Retinal pigment epithelial cell (primary cell): ENCODE measurements at regions not wholly inside any gene's neighbourhood (a gene's known extent, or its start where the extent isn't known, plus 50 kb on each side); places are given as distances from the start of the nearest gene placed in this dataset.

ENCODE experiments used
- DNase-seq: peaks from one replicate; pipeline ENCODE4 v3.0.0-alpha.2; 2010; ENCODE audit warnings: low read depth
- H3K4me3 ChIP-seq: 2 replicates; pipeline ENCODE4 v1.5.1; 2011; ENCODE audit warnings: mild to moderate bottlenecking, low read length, control low read depth, moderate library complexity
- TF ChIP-seq, protein P1 (sequence below): conservative IDR thresholded peaks from 2 replicates; pipeline ENCODE4 v1.5.1; 2011; ENCODE audit warnings: low read depth, low read length, control low read depth, inconsistent platforms

DNA sequence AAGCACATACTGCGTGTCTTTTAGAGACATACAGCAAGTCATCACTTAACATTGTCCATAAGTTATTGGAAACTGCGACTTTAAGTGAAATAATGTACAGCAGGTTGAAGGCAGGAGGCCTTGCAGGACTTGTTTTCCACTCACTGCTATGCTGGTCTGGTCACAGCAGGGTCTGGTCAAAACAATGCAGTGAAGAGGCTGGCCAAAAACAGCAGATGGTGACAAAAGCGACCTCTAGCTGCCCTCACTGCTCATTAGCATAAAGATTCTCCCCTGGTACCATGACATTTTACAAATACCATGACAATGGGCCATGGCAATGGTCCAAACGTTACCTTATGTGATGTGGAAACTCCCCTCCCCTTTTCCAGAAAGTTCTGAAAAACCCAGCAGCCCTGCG is 1283.6 kb downstream of the FSTL5 start:
- no peak for DNase-seq
- H3K4me3 ChIP-seq, result no peak overlapping the region
- TF ChIP-seq, protein P1, sequence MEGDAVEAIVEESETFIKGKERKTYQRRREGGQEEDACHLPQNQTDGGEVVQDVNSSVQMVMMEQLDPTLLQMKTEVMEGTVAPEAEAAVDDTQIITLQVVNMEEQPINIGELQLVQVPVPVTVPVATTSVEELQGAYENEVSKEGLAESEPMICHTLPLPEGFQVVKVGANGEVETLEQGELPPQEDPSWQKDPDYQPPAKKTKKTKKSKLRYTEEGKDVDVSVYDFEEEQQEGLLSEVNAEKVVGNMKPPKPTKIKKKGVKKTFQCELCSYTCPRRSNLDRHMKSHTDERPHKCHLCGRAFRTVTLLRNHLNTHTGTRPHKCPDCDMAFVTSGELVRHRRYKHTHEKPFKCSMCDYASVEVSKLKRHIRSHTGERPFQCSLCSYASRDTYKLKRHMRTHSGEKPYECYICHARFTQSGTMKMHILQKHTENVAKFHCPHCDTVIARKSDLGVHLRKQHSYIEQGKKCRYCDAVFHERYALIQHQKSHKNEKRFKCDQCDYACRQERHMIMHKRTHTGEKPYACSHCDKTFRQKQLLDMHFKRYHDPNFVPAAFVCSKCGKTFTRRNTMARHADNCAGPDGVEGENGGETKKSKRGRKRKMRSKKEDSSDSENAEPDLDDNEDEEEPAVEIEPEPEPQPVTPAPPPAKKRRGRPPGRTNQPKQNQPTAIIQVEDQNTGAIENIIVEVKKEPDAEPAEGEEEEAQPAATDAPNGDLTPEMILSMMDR, result no peak

DNA sequence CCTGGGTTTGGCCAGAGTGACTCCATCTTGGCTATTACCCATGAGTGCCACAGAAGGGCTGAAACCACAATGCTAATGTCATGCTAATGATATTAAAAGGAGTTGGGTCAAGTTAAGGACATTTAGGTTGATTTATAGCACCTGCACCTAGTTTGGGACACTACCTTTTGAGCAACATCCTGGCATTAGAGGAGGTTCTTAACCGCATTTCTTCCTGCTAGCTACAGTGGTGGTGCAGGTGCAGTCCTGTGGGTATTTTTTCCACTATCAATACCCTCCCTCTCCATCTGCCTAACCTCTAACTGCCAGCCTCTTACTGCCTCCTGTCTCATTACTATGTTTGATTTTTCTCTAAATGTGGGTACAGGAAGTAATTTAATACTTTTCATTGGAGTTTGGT is 1276.1 kb downstream of the FSTL5 start:
- TF ChIP-seq, protein P1, result no peak
- DNase-seq, result no peak
- H3K4me3 ChIP-seq, result no peak overlapping the region

DNA sequence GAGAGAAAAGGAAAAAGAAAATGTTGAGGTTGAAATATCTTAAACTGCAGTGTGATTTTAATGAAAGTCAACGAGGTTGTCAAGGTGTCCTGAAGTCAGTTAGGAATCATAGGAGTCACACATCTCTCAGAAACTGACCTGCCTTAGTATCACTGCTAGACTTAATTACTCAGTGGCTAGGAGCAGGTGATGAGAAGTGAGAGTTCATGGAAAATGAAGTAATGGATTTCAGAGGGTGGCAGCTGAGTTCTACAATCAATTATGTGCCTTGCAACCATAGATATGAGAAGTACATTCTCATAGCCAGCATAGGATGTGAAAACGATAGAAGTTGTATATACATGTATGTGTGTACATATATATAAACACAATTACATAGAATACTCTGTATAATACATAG is 1269.7 kb downstream of the FSTL5 start:
- H3K4me3 ChIP-seq, result no peak overlapping the region
- TF ChIP-seq, protein P1, result no peak
- no peak for DNase-seq

DNA sequence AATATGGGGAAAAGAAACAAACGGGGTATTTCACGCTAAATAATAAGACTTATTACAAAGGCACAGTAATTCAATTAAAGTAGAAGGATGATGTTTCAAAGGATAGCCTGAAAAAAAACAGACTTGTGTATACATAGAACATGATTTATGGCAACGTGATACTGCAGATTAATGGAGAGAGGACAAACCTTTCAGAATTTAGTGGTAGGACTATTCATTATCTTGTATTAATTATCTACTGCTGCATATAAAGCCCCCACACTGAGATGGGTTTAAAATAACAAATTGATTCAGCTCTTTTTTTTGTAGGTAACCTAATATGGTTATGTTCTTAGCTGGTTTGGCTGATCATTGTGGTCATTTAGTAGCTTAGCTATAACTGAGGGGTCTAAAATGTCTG is 1269.0 kb downstream of the FSTL5 start:
- DNase-seq, result no peak
- TF ChIP-seq, protein P1, result no peak

DNA sequence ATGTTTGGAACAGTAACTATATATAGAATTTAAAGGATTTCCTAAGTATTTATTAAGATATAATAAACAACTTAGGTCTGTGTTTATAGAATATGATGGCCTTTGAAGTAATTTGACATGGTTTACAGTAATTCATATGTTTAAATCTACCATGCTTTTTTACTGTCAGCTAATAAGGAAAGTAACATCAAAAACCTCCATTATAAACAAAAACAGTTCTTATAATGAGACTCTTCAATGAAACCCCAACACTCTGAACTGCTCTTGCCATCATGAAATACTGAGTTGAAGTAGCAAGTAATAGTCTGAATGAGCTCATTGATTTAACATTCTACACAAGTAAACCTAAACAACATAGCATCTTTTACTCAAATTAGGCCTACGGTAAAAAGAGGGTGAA is 1236.5 kb downstream of the FSTL5 start:
- TF ChIP-seq, protein P1, result no peak

More for the DNA sequence above, 1269.0 kb downstream of the FSTL5 start:
- H3K4me3 ChIP-seq, result no peak overlapping the region

DNA sequence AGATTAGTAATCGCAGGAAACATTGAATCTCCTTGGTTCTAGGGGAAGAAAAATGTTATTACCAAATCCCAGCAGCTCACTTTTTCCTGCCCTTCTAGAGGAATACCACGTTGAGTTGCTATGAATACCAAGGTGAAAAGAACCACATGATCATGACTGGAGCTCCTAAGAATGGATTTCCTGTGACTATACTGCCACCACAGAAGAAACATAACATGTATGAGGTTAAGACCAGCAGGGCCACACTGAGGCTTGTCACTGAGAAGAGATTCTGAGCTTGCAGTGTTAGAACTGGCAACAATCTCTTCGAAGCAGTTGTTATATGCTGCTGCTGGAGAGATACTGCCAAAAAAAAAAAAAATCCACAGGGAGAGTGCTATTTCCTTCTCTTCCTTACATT is 1235.3 kb downstream of the FSTL5 start:
- no peak overlapping the region for H3K4me3 ChIP-seq
- no peak for DNase-seq
- TF ChIP-seq, protein P1, result no peak

More for the DNA sequence above, 1236.5 kb downstream of the FSTL5 start:
- no peak for DNase-seq
- H3K4me3 ChIP-seq, result no peak overlapping the region

DNA sequence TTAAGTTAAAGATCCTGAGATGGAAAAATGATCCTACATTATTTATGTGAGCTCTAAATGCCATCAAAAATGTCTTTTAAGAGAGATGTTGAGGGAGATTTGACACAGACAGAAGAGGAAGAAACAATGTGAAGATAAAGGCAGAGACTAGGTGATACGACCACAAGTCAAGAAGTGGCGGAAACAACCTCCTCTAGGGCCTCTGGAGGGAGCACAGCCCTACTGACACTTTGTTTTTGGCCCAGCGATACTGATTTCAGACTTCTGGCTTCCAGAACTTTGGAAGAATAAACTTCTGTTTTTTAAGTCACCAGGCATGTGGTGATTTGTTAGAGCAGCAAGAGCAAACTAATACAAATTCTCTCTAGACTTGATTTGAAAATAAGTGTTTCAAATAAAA is 1216.1 kb downstream of the FSTL5 start:
- TF ChIP-seq, protein P1, result no peak
- no peak overlapping the region for H3K4me3 ChIP-seq

More for the DNA sequence above, 1216.1 kb downstream of the FSTL5 start:
- DNase-seq, result no peak
